HepG2 (cell line): ENCODE measurements at regions not wholly inside any gene's neighbourhood (a gene's known extent, or its start where the extent isn't known, plus 50 kb on each side); places are given as distances from the start of the nearest gene placed in this dataset.

Source experiments
- ATAC-seq: fragments of 200-7000 bp; cut with Tn5 transposase; 3 replicates; pipeline ENCODE4 v1.9.1; 2020; ENCODE audit warnings: mild to moderate bottlenecking, moderate library complexity
- BruUV-seq: library from RNA; stranded (reverse); fragments of 400-500 nt; replicated peaks from 2 replicates; lab custom pipeline; 2021; lab: Mats Ljungman, UMichigan
- CTCF ChIA-PET: fragments of 300-600 bp; formaldehyde crosslinking; extraction: SDS; loops from one replicate; lab custom pipeline; 2021; ENCODE audit warnings: low total read pairs, inconsistent platforms, low intra/inter-chr PET ratio; lab: Yijun Ruan, JAX
- POLR2A ChIA-PET: fragments of 350-600 bp; sonication (Branson Sonifier 250); formaldehyde crosslinking; loops from one replicate; lab custom pipeline; 2020; ENCODE audit warnings: antibody characterized with exemption, inconsistent platforms; lab: Yijun Ruan, JAX
- DNase-seq: peaks from one replicate; pipeline ENCODE4 v3.0.0-alpha.2; 2015; ENCODE audit warnings: low spot score
- FAIRE-seq: peaks from 3 replicates; lab custom pipeline; 2011; peaks lifted over from hg19 to GRCh38; lab: Jason Lieb, UNC
- H2AFZ ChIP-seq: one replicate; pipeline ENCODE4 v1.6.1; 2011; ENCODE audit warnings: low read length, inconsistent platforms
- H3K27ac ChIP-seq: fragments of 300-600 bp; 3 replicates; pipeline ENCODE4 v1.8.0; 2011; ENCODE audit warnings: mixed run types, mild to moderate bottlenecking, mixed read lengths, low read length, inconsistent platforms; ENCODE audit not compliant: insufficient read depth; ENCODE audit errors: extremely low read length
- H3K27me3 ChIP-seq, 2 experiments: fragments of 200-600 bp in 1 of 2; 2 replicates in 1 of 2; 3 replicates in 1 of 2; pipeline versions ENCODE4 v1.6.0 to v1.8.0; 2011; ENCODE audit warnings: low read length in 2 of 2, mild to moderate bottlenecking in 2 of 2, moderate library complexity in 2 of 2, inconsistent platforms in 1 of 2; ENCODE audit not compliant: insufficient read depth in 2 of 2, control insufficient read depth in 1 of 2
- H3K36me3 ChIP-seq, 2 experiments: fragments of 200-600 bp in 1 of 2; replicated peaks in 1 of 2; 2 replicates in 1 of 2; 3 replicates in 1 of 2; pipeline versions ENCODE4 v1.5.1 to v1.8.0; 2011; ENCODE audit warnings: low read length in 2 of 2, inconsistent platforms in 1 of 2; ENCODE audit not compliant: insufficient read depth in 2 of 2, control insufficient read depth in 1 of 2
- H3K4me1 ChIP-seq: 2 replicates; pipeline ENCODE4 v1.5.1; 2012; ENCODE audit warnings: low read length, inconsistent platforms; ENCODE audit not compliant: insufficient read depth
- H3K4me2 ChIP-seq: 2 replicates; pipeline ENCODE4 v1.6.0; 2011; ENCODE audit warnings: low read depth, low read length, inconsistent platforms
- H3K4me3 ChIP-seq, 3 experiments: fragments of 200-600 bp in 1 of 3; sonication (generic), shearing (Covaris generic) in 1 of 3; replicated peaks in 1 of 3; 2 replicates each; pipeline ENCODE4 v1.5.1; 2011 to 2016; ENCODE audit warnings: low read length in 3 of 3, inconsistent platforms in 2 of 3, low read depth in 2 of 3, mild to moderate bottlenecking in 2 of 3, control low read depth in 1 of 3, mixed read lengths in 1 of 3; ENCODE audit not compliant: insufficient read depth in 1 of 3
- H3K79me2 ChIP-seq: one replicate; pipeline ENCODE4 v1.6.1; 2011; ENCODE audit warnings: low read length, inconsistent platforms; ENCODE audit not compliant: insufficient read depth
- H3K9ac ChIP-seq: 2 replicates; pipeline ENCODE4 v1.6.0; 2011; ENCODE audit warnings: mild to moderate bottlenecking, low read depth, low read length, inconsistent platforms; ENCODE audit not compliant: insufficient read depth
- H3K9me3 ChIP-seq: 2 replicates; pipeline ENCODE4 v1.5.1; 2012; ENCODE audit warnings: mild to moderate bottlenecking, low read length
- H4K20me1 ChIP-seq: 2 replicates; pipeline ENCODE4 v1.6.0; 2011; ENCODE audit warnings: inconsistent platforms, mild to moderate bottlenecking, low read length, moderate library complexity; ENCODE audit not compliant: insufficient read depth
- ATRX ChIP-seq: sonication (generic); formaldehyde crosslinking; IDR thresholded peaks from 2 replicates; pipeline ENCODE4 v1.4.0; 2020; ENCODE audit warnings: missing genetic modification reagents, borderline replicate concordance
- SATB2 ChIP-seq: sonication (generic); formaldehyde crosslinking; IDR thresholded peaks from 2 replicates; pipeline ENCODE4 v1.5.0; 2020; ENCODE audit warnings: missing genetic modification reagents
- ZNF235 ChIP-seq: sonication (generic); formaldehyde crosslinking; IDR thresholded peaks from 2 replicates; pipeline ENCODE4 v1.8.1; 2023; ENCODE audit warnings: mild to moderate bottlenecking, missing genetic modification reagents, borderline replicate concordance
- ZSCAN5A ChIP-seq: sonication (generic); formaldehyde crosslinking; IDR thresholded peaks from 2 replicates; pipeline ENCODE4 v1.8.0; 2022; ENCODE audit warnings: mild to moderate bottlenecking, missing genetic modification reagents, borderline replicate concordance
- in situ Hi-C: cut with HindIII; loops from 2 replicates; pipeline ENCODE4 v1.10.0; 2017; ENCODE audit warnings: low pct_unique_long_range_greater_than_20kb; ENCODE audit not compliant: extremely low pct_ligation_motif_present
- intact Hi-C: fragments of 100-400 bp; cut with micrococcal nuclease; formaldehyde crosslinking; loops from one replicate; pipeline ENCODE4 v1.10.0; 2022; ENCODE audit not compliant: unreplicated experiment

- TF ChIP-seq ZNF235 (CRISPR knock-in tag): no peak
- TF ChIP-seq SATB2 (CRISPR knock-in tag): no peak
- TF ChIP-seq ATRX (CRISPR knock-in tag): no peak
These were observed 121.5 kb upstream of the PLPP4 start (continued) for GRCh38 chr10:120335553-120335952.

GRCh38 chr10:120336306-120336910 is 120.6 kb upstream of the PLPP4 start:
- Histone ChIP-seq H3K4me2 (no peak overlapping the region), H2AFZ (no peak overlapping the region), H3K9ac (no peak overlapping the region), H3K36me3 (no peaks in the 10 kb centered on the region), H3K27ac (no peak overlapping the region), H4K20me1 (no peaks in the 10 kb centered on the region; the same call in 1 of the 2 replicates), H3K9me3 (no peaks in the 10 kb centered on the region), H3K79me2 (no peaks in the 10 kb centered on the region), H3K27me3 (peaks cover 0 to 7% of the 10 kb centered on the region in 2 experiments; a peak in 1 of 5 replicates), H3K4me3 (no peak overlapping the region), H3K4me1 (no peaks in the 10 kb centered on the region)
- in situ Hi-C loops (loop anchor here (25.0 kb wide), 1 partner anchor 649 kb away; no protein-coding TSS in a partner anchor), intact Hi-C loops (no loop called here)
- no TSS peak for BruUV-seq
- TF ChIP-seq ZSCAN5A (CRISPR knock-in tag): no peak
- DNase-seq: no peak
- POLR2A ChIA-PET: no interaction called here
- CTCF ChIA-PET: interaction anchor here (0.8 to 3.0 kb wide), 2 partner anchors 114 to 650 kb away, joined by 3 to 32 read pairs; no protein-coding TSS in a partner anchor
- ATAC-seq: no peak
- no peak for FAIRE-seq
